ENCODE measurements at regions not wholly inside any gene's neighbourhood (a gene's known extent, or its start where the extent isn't known, plus 50 kb on each side); places are given as distances from the start of the nearest gene placed in this dataset.
A peak's percentile ranks its signal among the peaks of the same experiment; 100 is the strongest.

DNA sequence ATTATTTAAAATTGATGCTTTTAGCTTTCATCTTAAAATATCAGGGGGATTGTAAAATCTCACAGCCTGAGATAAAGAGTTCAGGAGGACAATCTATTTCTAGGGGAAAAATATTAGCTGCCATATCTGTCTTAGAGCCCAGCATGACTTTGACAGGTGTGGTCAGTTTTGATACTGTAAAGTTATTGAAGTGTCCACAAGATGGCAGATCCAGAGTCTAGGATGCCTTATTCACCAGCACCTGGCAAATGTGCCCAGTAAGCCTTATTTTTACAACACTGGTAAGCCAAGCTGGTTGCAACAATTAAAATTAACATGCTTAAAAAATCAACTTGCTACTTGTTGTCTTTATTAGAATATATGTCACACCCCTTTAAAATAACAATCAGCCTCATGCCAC lies 579.3 kb downstream of the SH2D4B start:
- TF ChIP-seq, protein P1, sequence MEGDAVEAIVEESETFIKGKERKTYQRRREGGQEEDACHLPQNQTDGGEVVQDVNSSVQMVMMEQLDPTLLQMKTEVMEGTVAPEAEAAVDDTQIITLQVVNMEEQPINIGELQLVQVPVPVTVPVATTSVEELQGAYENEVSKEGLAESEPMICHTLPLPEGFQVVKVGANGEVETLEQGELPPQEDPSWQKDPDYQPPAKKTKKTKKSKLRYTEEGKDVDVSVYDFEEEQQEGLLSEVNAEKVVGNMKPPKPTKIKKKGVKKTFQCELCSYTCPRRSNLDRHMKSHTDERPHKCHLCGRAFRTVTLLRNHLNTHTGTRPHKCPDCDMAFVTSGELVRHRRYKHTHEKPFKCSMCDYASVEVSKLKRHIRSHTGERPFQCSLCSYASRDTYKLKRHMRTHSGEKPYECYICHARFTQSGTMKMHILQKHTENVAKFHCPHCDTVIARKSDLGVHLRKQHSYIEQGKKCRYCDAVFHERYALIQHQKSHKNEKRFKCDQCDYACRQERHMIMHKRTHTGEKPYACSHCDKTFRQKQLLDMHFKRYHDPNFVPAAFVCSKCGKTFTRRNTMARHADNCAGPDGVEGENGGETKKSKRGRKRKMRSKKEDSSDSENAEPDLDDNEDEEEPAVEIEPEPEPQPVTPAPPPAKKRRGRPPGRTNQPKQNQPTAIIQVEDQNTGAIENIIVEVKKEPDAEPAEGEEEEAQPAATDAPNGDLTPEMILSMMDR (conservative IDR thresholded peaks at IDR 0.05; ENCODE audit: low read length) = 0 out of 2 replicates have a peak, but pooled peaks have one; percentile 15
- no peak for TF ChIP-seq EZH2phosphoT487 (IDR thresholded peaks at IDR 0.05; ENCODE audit: borderline replicate concordance, low read depth, low read length)

Measured in OCI-LY7 (cell line).